HCT116 (cell line): ENCODE measurements at regions not wholly inside any gene's neighbourhood (a gene's known extent, or its start where the extent isn't known, plus 50 kb on each side); places are given as distances from the start of the nearest gene placed in this dataset.

Source experiments
- ATAC-seq: fragments of 200-7000 bp; cut with Tn5 transposase; 2 replicates; pipeline ENCODE4 v1.9.1; 2020; ENCODE audit warnings: mild to moderate bottlenecking, moderate library complexity
- BruUV-seq: library from RNA; stranded (reverse); fragments of 400-500 nt; replicated peaks from 2 replicates; lab custom pipeline; 2021; lab: Mats Ljungman, UMichigan
- CTCF ChIA-PET: fragments of 300-600 bp; sonication (Branson Sonifier 250); formaldehyde crosslinking; loops from one replicate; lab custom pipeline; 2021; ENCODE audit warnings: antibody characterized with exemption; lab: Charles Lee
- POLR2A ChIA-PET: fragments of 300-600, 350-600 bp; sonication (Branson Sonifier 250); formaldehyde crosslinking; loops from one replicate; lab custom pipeline; 2021; ENCODE audit warnings: antibody characterized with exemption; lab: Charles Lee
- RAD21 ChIA-PET, 2 experiments: fragments of 300-600 bp; sonication (Branson Sonifier 250); formaldehyde crosslinking; loops; one replicate each; lab custom pipeline; 2023; ENCODE audit warnings: low total read pairs in 2 of 2; ENCODE audit not compliant: uncharacterized antibody in 2 of 2, unreplicated experiment in 2 of 2, low non-redundant PET in 1 of 2; lab: Charles Lee
- DNase-seq: peaks from one replicate; pipeline ENCODE4 v3.0.0-alpha.2; 2010; ENCODE audit warnings: low read depth, low spot score
- H2AFZ ChIP-seq: fragments of 200-600 bp; shearing (Covaris generic), sonication (generic); 2 replicates; pipeline ENCODE4 v1.6.1; 2017; ENCODE audit warnings: low read depth, mixed run types, mixed read lengths, antibody characterized with exemption, low read length; ENCODE audit not compliant: poor library complexity, severe bottlenecking
- H3K27ac ChIP-seq: 2 replicates; pipeline ENCODE4 v1.5.1; 2012; ENCODE audit warnings: low read depth, low read length
- H3K27me3 ChIP-seq: fragments of 200-600 bp; sonication (generic); 2 replicates; pipeline ENCODE4 v1.6.1; 2016; ENCODE audit warnings: mixed run types, low read length, mixed read lengths; ENCODE audit not compliant: insufficient read depth
- H3K36me3 ChIP-seq, 2 experiments: fragments of 200-500 bp in 1 of 2; fragments of 200-600 bp in 1 of 2; sonication (Bioruptor generic) in 1 of 2; sonication (generic) in 1 of 2; 2 replicates each; pipeline versions ENCODE4 v1.5.1 to v1.6.1; 2014 to 2016; ENCODE audit warnings: low read length in 2 of 2, inconsistent platforms in 1 of 2, mixed read lengths in 1 of 2, mixed run types in 1 of 2; ENCODE audit not compliant: insufficient read depth in 2 of 2, control insufficient read depth in 1 of 2
- H3K4me1 ChIP-seq, 2 experiments: fragments of 200-600 bp in 1 of 2; sonication (generic) in 1 of 2; 2 replicates each; pipeline versions ENCODE4 v1.5.1 to v1.6.1; 2012 to 2017; ENCODE audit warnings: low read length in 2 of 2, inconsistent platforms in 1 of 2, mild to moderate bottlenecking in 1 of 2, mixed read lengths in 1 of 2, mixed run types in 1 of 2, moderate library complexity in 1 of 2; ENCODE audit not compliant: insufficient read depth in 2 of 2, control insufficient read depth in 1 of 2
- H3K4me2 ChIP-seq: fragments of 200-600 bp; sonication (generic); 2 replicates; pipeline ENCODE4 v1.6.1; 2017; ENCODE audit warnings: mixed run types, low read length, mixed read lengths
- H3K4me3 ChIP-seq, 2 experiments: fragments of 200-600 bp in 1 of 2; sonication (generic) in 1 of 2; replicated peaks in 1 of 2; 2 replicates each; pipeline ENCODE4 v1.5.1; 2011 to 2016; ENCODE audit warnings: low read length in 2 of 2, control low read depth in 1 of 2, low read depth in 1 of 2, mild to moderate bottlenecking in 1 of 2, mixed read lengths in 1 of 2, mixed run types in 1 of 2
- H3K79me2 ChIP-seq: fragments of 200-600 bp; sonication (generic); 2 replicates; pipeline ENCODE4 v1.6.1; 2017; ENCODE audit warnings: mild to moderate bottlenecking, mixed run types, low read length, moderate library complexity, mixed read lengths; ENCODE audit not compliant: insufficient read depth
- H3K9ac ChIP-seq: fragments of 200-600 bp; sonication (generic); 2 replicates; pipeline ENCODE4 v1.6.1; 2016; ENCODE audit warnings: low read length, mixed read lengths
- H3K9me2 ChIP-seq: fragments of 200-600 bp; sonication (generic), shearing (Covaris generic); 2 replicates; pipeline ENCODE4 v1.6.1; 2017; ENCODE audit warnings: mixed run types, mild to moderate bottlenecking, moderate library complexity; ENCODE audit not compliant: insufficient read depth
- H3K9me3 ChIP-seq, 2 experiments: fragments of 200-500 bp in 1 of 2; fragments of 200-600 bp in 1 of 2; sonication (Bioruptor generic) in 1 of 2; sonication (generic) in 1 of 2; 2 replicates each; pipeline ENCODE4 v1.6.1; 2014 to 2017; ENCODE audit warnings: low read length in 2 of 2, mixed read lengths in 2 of 2, inconsistent platforms in 1 of 2, low read depth in 1 of 2, mild to moderate bottlenecking in 1 of 2, mixed run types in 1 of 2, moderate library complexity in 1 of 2; ENCODE audit not compliant: control insufficient read depth in 1 of 2, insufficient read depth in 1 of 2
- H4K20me1 ChIP-seq: fragments of 200-600 bp; sonication (generic), shearing (Covaris generic); 2 replicates; pipeline ENCODE4 v1.6.1; 2017; ENCODE audit warnings: mixed run types, mild to moderate bottlenecking, moderate library complexity; ENCODE audit not compliant: insufficient read depth
- CEBPB ChIP-seq: IDR thresholded peaks from 2 replicates; pipeline ENCODE4 v1.6.1; 2012; ENCODE audit warnings: low read depth
- EZH2phosphoT487 ChIP-seq: fragments of 200-600 bp; IDR thresholded peaks from 2 replicates; pipeline ENCODE4 v1.6.1; 2018; ENCODE audit warnings: antibody characterized with exemption, borderline replicate concordance
- RAD21 ChIP-seq: IDR thresholded peaks from 2 replicates; pipeline ENCODE4 v1.6.1; 2012; ENCODE audit warnings: low read depth, mild to moderate bottlenecking
- TCF7L2 ChIP-seq: IDR thresholded peaks from 2 replicates; pipeline ENCODE4 v1.7.0; 2011; ENCODE audit warnings: borderline replicate concordance, inconsistent platforms; ENCODE audit not compliant: insufficient read depth, insufficient read length; ENCODE audit errors: extremely low read depth
- intact Hi-C: fragments of 100-400 bp; cut with micrococcal nuclease; formaldehyde crosslinking; loops from 2 replicates; pipeline ENCODE4 v1.10.0; 2022
- TF ChIP-seq, protein P1 (sequence below), 3 experiments: fragments of 200-600 bp in 1 of 3; sonication (generic) in 1 of 3; IDR thresholded peaks in 2 of 3; conservative IDR thresholded peaks in 1 of 3; 2 replicates each; pipeline ENCODE4 v1.5.1; 2012 to 2017; ENCODE audit warnings: low read depth in 2 of 3, low read length in 2 of 3, antibody characterized with exemption in 1 of 3, borderline replicate concordance in 1 of 3, control low read depth in 1 of 3, mild to moderate bottlenecking in 1 of 3, mixed read lengths in 1 of 3, mixed run types in 1 of 3, moderate library complexity in 1 of 3; ENCODE audit not compliant: insufficient read depth in 1 of 3

DNA sequence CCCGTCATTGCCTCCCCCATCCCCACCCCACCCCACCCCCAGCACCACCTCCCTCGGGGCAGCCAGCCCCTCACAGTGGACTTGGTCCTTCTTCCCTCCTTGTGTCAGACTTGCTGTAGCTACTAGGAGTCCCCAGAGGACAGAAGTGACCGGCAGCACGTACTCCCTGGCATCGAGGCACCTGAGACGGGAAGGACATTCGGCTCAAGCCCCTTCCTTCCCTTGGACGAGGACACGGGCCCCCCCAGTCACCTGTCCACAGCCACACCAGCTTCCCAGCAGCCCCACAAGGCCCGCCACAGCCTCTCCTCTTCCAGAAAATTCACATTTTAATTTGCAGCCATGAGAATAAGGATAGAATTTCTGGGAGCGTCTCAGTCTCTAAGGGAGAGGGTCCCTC is 267.8 kb upstream of the SHH start (continued):
- TF ChIP-seq, protein P1, sequence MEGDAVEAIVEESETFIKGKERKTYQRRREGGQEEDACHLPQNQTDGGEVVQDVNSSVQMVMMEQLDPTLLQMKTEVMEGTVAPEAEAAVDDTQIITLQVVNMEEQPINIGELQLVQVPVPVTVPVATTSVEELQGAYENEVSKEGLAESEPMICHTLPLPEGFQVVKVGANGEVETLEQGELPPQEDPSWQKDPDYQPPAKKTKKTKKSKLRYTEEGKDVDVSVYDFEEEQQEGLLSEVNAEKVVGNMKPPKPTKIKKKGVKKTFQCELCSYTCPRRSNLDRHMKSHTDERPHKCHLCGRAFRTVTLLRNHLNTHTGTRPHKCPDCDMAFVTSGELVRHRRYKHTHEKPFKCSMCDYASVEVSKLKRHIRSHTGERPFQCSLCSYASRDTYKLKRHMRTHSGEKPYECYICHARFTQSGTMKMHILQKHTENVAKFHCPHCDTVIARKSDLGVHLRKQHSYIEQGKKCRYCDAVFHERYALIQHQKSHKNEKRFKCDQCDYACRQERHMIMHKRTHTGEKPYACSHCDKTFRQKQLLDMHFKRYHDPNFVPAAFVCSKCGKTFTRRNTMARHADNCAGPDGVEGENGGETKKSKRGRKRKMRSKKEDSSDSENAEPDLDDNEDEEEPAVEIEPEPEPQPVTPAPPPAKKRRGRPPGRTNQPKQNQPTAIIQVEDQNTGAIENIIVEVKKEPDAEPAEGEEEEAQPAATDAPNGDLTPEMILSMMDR (IDR thresholded peaks at IDR 0.05 in 2 of 3, conservative IDR thresholded peaks at IDR 0.05 in 1 of 3; ENCODE audit: borderline replicate concordance in 1 of 3, insufficient read depth in 1 of 3, low read depth in 2 of 3, low read length in 2 of 3) = no peak
- TF ChIP-seq, all 23 proteins: peak for 0

DNA sequence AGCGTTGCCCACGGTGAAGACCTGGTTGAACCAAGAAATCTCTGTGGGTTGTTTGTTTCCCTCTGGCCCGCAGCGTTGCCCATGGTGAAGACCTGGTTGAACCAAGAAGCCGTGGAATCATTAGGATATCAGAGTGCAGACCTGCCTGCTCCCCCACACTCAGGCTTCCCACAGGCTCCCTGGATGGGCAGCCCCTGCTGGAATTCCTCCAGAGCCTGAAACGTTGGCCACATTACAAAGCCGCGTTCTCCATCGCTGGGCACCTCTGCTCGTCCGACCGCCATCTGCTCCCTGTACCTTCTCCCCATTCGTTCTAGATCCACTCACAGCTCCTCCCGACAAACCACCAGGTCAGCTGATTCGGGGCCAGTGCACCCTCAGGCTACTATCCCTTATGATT is 266.9 kb upstream of the SHH start:
- no peaks in the 10 kb centered on the region for H3K9me3 ChIP-seq
- no peak overlapping the region for H3K4me3 ChIP-seq
- DNase-seq = no peak
- no peaks in the 10 kb centered on the region for H3K36me3 ChIP-seq
- H3K9ac ChIP-seq = no peak overlapping the region
- POLR2A ChIA-PET = no interaction called here
- H3K27ac ChIP-seq = no peak overlapping the region
- no peaks in the 10 kb centered on the region for H3K79me2 ChIP-seq
- no peak overlapping the region for H3K4me2 ChIP-seq
- intact Hi-C loops = no loop called here
- H3K4me1 ChIP-seq = no peaks in the 10 kb centered on the region
- no peaks in the 10 kb centered on the region for H3K27me3 ChIP-seq
- TF ChIP-seq EZH2phosphoT487 = no peak
- TF ChIP-seq, all 23 proteins: peak for 0
- H4K20me1 ChIP-seq = no peaks in the 10 kb centered on the region
- ChIA-PET CTCF (no interaction called here), RAD21 (no interaction called here)
- ATAC-seq = no peak
- BruUV-seq = no TSS peak
- no peak overlapping the region for H2AFZ ChIP-seq
- H3K9me2 ChIP-seq = no peaks in the 10 kb centered on the region

DNA sequence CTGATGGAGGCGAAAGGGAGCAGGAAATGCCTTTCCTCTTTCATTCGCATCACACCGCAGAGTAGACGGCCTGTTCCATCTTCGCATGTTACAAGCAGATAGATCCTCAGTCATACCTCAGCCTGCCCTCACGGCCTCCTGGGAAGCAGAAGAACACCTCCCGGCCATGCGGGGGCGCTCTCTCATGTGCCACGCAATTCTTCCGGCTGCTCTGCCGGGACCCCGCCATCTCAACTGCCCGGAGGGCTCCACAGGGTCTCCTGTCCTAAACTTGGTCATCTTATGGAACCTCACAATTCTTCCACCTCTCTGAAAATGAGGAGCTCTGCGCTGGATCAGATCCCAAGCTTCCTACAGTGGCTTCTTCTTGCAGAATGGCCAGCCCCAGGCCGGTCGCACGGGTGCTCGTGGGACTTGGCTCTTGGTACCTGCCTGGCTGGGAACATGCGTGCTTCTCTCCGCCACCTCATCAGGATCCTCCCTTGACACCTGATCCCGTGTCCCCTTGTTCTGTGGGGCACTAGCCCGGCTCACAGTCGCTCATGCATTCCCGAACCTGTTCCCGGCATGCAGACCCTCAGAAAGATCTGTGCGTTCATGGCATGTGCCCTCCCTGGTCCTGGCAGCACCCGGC is 262.8 kb upstream of the SHH start:
- ATAC-seq = no peak; the same call in 1 of the 2 replicates
- intact Hi-C loops = no loop called here

More for the DNA sequence above, 262.8 kb upstream of the SHH start:
- H3K27me3 ChIP-seq = no peaks in the 10 kb centered on the region
- H3K27ac ChIP-seq = no peak overlapping the region
- BruUV-seq = no TSS peak
- ChIA-PET RAD21 (no interaction called here), CTCF (no interaction called here), POLR2A (no interaction called here)
- TF ChIP-seq CEBPB (no peak), RAD21 (0 out of 2 replicates have a peak, but pooled peaks have one; percentile 7), TCF7L2 (no peak)
- TF ChIP-seq, protein P1 (IDR thresholded peaks at IDR 0.05 in 2 of 3, conservative IDR thresholded peaks at IDR 0.05 in 1 of 3; ENCODE audit: borderline replicate concordance in 1 of 3, insufficient read depth in 1 of 3, low read depth in 2 of 3, low read length in 2 of 3) = peak in 1 of 3 experiments; percentile 46; a peak in 2 of 6 replicates
- H3K9me3 ChIP-seq = no peaks in the 10 kb centered on the region
- no peaks in the 10 kb centered on the region for H3K79me2 ChIP-seq
- no peaks in the 10 kb centered on the region for H3K4me1 ChIP-seq
- H3K9me2 ChIP-seq = no peaks in the 10 kb centered on the region
- no peaks in the 10 kb centered on the region for H4K20me1 ChIP-seq
- no peak overlapping the region for H3K9ac ChIP-seq
- no peak for DNase-seq
- H3K4me3 ChIP-seq = no peak overlapping the region
- H3K4me2 ChIP-seq = no peak overlapping the region
- H3K36me3 ChIP-seq = no peaks in the 10 kb centered on the region
- H2AFZ ChIP-seq = no peak overlapping the region
